Fibroblast of the aortic adventitia (primary cell): ENCODE measurements at regions not wholly inside any gene's neighbourhood (a gene's known extent, or its start where the extent isn't known, plus 50 kb on each side); places are given as distances from the start of the nearest gene placed in this dataset.

ENCODE experiments used
- DNase-seq: peaks from one replicate; pipeline ENCODE4 v3.0.0-alpha.2; 2010; ENCODE audit warnings: low read depth
- H3K4me3 ChIP-seq: 2 replicates; pipeline ENCODE4 v1.5.1; 2011; ENCODE audit warnings: low read depth, mild to moderate bottlenecking, control low read depth, low read length, moderate library complexity
- TF ChIP-seq, protein P1 (sequence below): IDR thresholded peaks from 2 replicates; pipeline ENCODE4 v1.5.1; 2011; ENCODE audit warnings: mild to moderate bottlenecking, low read length, control low read depth, inconsistent platforms; ENCODE audit not compliant: insufficient read depth

DNA sequence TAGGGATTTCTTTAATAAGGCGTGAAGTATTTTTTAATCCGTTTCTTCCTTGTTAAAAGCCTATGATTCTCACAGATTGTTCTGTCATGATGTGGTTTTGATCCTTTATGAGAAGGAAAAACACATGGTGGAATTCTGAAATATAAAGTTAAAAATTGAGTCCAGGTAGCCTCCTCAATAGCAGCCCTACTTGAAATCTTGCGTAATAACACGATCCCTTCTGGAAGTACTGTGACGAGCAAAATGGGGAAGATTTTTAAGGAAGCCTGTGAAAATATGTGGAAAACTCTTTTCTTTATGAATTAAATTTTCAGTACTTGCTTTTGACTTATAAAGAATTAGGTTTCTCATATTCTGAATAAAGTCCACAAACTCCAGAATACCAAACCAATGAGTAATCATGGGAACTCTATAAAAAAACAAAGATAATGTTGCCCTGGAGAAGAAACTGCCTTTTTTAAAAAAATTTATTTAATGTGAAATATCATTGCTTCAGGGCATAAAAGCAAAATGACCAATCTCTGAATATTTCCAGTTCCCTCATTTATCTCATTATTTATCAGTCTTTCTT is 476.4 kb upstream of the ZEB2 start:
- H3K4me3 ChIP-seq: no peak overlapping the region
- TF ChIP-seq, protein P1, sequence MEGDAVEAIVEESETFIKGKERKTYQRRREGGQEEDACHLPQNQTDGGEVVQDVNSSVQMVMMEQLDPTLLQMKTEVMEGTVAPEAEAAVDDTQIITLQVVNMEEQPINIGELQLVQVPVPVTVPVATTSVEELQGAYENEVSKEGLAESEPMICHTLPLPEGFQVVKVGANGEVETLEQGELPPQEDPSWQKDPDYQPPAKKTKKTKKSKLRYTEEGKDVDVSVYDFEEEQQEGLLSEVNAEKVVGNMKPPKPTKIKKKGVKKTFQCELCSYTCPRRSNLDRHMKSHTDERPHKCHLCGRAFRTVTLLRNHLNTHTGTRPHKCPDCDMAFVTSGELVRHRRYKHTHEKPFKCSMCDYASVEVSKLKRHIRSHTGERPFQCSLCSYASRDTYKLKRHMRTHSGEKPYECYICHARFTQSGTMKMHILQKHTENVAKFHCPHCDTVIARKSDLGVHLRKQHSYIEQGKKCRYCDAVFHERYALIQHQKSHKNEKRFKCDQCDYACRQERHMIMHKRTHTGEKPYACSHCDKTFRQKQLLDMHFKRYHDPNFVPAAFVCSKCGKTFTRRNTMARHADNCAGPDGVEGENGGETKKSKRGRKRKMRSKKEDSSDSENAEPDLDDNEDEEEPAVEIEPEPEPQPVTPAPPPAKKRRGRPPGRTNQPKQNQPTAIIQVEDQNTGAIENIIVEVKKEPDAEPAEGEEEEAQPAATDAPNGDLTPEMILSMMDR: no peak
- DNase-seq: peak; percentile 79

GRCh38 chr2:144995482-144995881 is 475.6 kb upstream of the ZEB2 start:
- H3K4me3 ChIP-seq: no peak overlapping the region
- DNase-seq: peak; percentile 75

DNA sequence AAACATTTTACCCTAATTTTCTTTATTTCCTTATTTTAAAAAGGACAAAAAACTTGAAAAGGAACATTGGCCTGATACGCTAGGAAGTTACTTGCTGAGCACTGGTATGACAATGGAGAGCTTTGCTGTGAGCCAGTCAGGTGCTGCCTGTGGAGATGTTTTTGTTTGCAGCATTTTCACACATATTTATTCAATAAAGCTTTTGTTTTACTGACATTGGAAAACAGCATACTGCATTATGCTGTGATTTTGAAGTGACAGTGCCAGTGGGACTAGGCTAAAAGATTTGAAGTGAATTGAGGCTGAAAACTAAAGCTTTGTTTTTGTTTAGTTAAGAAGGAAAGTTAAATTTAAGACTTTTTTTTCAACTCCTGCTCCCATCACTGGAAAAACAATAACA is 470.7 kb upstream of the ZEB2 start:
- TF ChIP-seq, protein P1: no peak
- no peak for DNase-seq

More at GRCh38 chr2:144995482-144995881, 475.6 kb upstream of the ZEB2 start:
- TF ChIP-seq, protein P1: no peak

DNA sequence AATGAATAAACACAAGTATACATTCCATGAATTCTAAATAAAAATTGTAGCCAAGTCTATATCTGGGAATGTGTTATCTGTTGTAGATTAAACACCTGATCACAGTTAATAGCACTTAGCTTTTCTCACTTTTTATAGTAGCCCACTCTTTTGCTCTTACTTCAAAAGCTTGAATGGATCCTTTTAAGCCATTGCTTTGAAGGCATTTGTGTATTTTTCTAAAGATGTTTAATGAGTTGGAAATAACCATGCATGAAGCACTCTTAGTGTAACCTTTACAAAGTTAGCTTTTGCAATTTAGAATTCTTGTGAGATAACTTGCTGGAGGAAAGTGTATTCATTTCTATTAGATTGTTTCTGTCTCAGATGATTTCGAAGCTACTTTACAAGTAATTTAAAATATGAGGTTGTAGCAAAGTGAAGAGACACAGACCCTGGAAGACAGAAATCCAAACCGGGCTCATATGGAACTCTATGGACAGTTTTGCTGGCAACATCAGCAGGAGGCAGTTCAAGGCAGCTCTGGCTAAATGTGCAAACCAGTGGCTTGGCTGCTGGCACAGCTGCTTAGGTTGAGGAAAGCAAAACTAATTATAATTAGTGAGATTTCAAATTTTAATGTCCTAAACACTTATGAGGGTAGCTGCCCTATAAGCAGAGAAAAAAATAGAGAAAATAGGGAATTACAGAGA is 469.8 kb upstream of the ZEB2 start:
- DNase-seq: no peak
- TF ChIP-seq, protein P1: no peak
- no peak overlapping the region for H3K4me3 ChIP-seq

More for the DNA sequence above, 470.7 kb upstream of the ZEB2 start:
- no peak overlapping the region for H3K4me3 ChIP-seq

DNA sequence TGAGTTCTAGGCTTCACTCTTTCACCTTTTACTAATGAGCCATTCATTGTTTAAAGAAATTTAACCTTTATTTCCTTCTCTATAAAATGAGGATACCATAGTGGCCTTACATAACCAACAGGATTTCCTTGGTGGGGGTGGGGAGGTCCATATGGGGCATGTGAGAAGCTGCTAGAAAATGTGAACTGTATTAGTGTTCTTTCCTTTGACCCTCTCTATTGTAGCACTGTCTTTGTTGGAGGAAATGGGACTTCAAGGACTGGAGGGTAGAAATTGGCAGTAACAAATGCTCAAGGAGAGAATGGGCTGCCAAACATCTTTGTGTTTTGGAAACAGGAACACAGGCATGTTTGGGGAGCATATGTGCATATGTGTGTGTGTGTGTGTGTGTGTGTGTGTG is 468.7 kb upstream of the ZEB2 start:
- DNase-seq: no peak
- TF ChIP-seq, protein P1: no peak
- H3K4me3 ChIP-seq: no peak overlapping the region

DNA sequence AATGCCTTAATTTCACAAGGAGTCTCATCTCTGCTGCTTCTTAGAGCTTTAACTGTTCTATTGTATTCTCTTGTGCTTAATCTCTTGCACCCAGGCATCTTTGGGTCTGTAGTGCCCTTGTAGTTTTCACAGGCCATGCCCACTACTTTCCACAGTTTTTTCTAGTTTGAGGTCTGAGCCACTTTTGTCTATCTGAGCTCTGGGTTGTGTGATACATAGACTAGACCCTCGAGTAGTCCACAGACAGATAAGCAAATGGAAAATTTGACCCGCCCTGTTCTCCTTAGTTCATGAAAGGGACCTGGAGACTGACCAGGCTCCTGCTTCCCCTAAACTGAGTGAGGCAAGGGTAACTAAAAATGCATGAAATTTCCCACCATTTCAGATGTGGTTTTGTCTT is 466.8 kb upstream of the ZEB2 start:
- no peak for DNase-seq
- TF ChIP-seq, protein P1: no peak
- no peak overlapping the region for H3K4me3 ChIP-seq
